Activated T-helper 2 cell treated with anti-CD3 and anti-CD28 coated beads, Interferon-gamma antibody, Interleukin-2, Interleukin-4, amounts not matched to agents 10 μg/mL and 5 μg/mL and 100 μg/mL, durations not matched to agents 14 hours and 24 hours and 36 hours (primary cell): ENCODE measurements at regions not wholly inside any gene's neighbourhood (a gene's known extent, or its start where the extent isn't known, plus 50 kb on each side); places are given as distances from the start of the nearest gene placed in this dataset.

ENCODE experiments used
- DNase-seq: peaks from one replicate; pipeline ENCODE4 v3.0.0; 2021; ENCODE audit warnings: low spot score
- H3K27ac Mint-ChIP-seq: one replicate; pipeline ENCODE4 v1.8.0; 2021; ENCODE audit warnings: mixed read lengths
- H3K27me3 Mint-ChIP-seq: one replicate; pipeline ENCODE4 v1.8.0; 2021; ENCODE audit warnings: low read depth, mixed read lengths
- H3K36me3 Mint-ChIP-seq: one replicate; pipeline ENCODE4 v1.8.0; 2021; ENCODE audit warnings: low read depth, mixed read lengths
- H3K4me1 Mint-ChIP-seq: one replicate; pipeline ENCODE4 v1.8.0; 2021; ENCODE audit warnings: low read depth, mixed read lengths
- H3K4me3 Mint-ChIP-seq: one replicate; pipeline ENCODE4 v1.8.0; 2021; ENCODE audit warnings: low read depth, mild to moderate bottlenecking, moderate library complexity, mixed read lengths
- H3K9me3 Mint-ChIP-seq: one replicate; pipeline ENCODE4 v1.8.0; 2021; ENCODE audit warnings: mixed read lengths
- intact Hi-C: fragments of 100-400 bp; cut with micrococcal nuclease; formaldehyde crosslinking; loops from one replicate; pipeline ENCODE4 v1.15.1; 2023

- no peaks in the 10 kb centered on the region for H3K4me1 Mint-ChIP-seq
- no peak for DNase-seq
- no peaks in the 10 kb centered on the region for H3K9me3 Mint-ChIP-seq
- H3K36me3 Mint-ChIP-seq = no peaks in the 10 kb centered on the region
- H3K4me3 Mint-ChIP-seq = no peak overlapping the region
- no peak overlapping the region for H3K27ac Mint-ChIP-seq
- intact Hi-C loops = no loop called here
- H3K27me3 Mint-ChIP-seq = no peaks in the 10 kb centered on the region
These were observed 499.0 kb downstream of the CPS1 start for GRCh38 chr2:211055438-211055837.

GRCh38 chr2:211061612-211062296 lies 505.4 kb downstream of the CPS1 start:
- no peaks in the 10 kb centered on the region for H3K4me1 Mint-ChIP-seq
- DNase-seq = no peak
- H3K36me3 Mint-ChIP-seq = no peaks in the 10 kb centered on the region
- H3K4me3 Mint-ChIP-seq = no peak overlapping the region
- H3K27ac Mint-ChIP-seq = no peak overlapping the region
- H3K9me3 Mint-ChIP-seq = no peaks in the 10 kb centered on the region
- H3K27me3 Mint-ChIP-seq = no peaks in the 10 kb centered on the region
- intact Hi-C loops = no loop called here

GRCh38 chr2:211062297-211062612 lies 505.9 kb downstream of the CPS1 start:
- no peaks in the 10 kb centered on the region for H3K27me3 Mint-ChIP-seq
- no peak overlapping the region for H3K4me3 Mint-ChIP-seq
- H3K27ac Mint-ChIP-seq = no peak overlapping the region
- no peaks in the 10 kb centered on the region for H3K36me3 Mint-ChIP-seq
- no peak for DNase-seq
- intact Hi-C loops = no loop called here
- H3K4me1 Mint-ChIP-seq = no peaks in the 10 kb centered on the region
- no peaks in the 10 kb centered on the region for H3K9me3 Mint-ChIP-seq

GRCh38 chr2:211067029-211067428 lies 510.6 kb downstream of the CPS1 start:
- intact Hi-C loops = no loop called here
- Mint-ChIP-seq H3K27me3 (no peaks in the 10 kb centered on the region), H3K27ac (no peak overlapping the region), H3K4me1 (no peaks in the 10 kb centered on the region), H3K4me3 (no peak overlapping the region), H3K9me3 (no peaks in the 10 kb centered on the region), H3K36me3 (no peaks in the 10 kb centered on the region)
- no peak for DNase-seq

GRCh38 chr2:211068108-211068780 lies 511.8 kb downstream of the CPS1 start:
- Mint-ChIP-seq H3K36me3 (no peaks in the 10 kb centered on the region), H3K4me3 (no peak overlapping the region), H3K4me1 (no peaks in the 10 kb centered on the region), H3K9me3 (no peaks in the 10 kb centered on the region), H3K27me3 (no peaks in the 10 kb centered on the region), H3K27ac (no peak overlapping the region)
- DNase-seq = no peak
- intact Hi-C loops = no loop called here

- no peaks in the 10 kb centered on the region for H3K36me3 Mint-ChIP-seq
- no peak for DNase-seq
- intact Hi-C loops = no loop called here
- H3K27me3 Mint-ChIP-seq = no peaks in the 10 kb centered on the region
- no peaks in the 10 kb centered on the region for H3K4me1 Mint-ChIP-seq
- H3K4me3 Mint-ChIP-seq = no peak overlapping the region
- no peaks in the 10 kb centered on the region for H3K9me3 Mint-ChIP-seq
- no peak overlapping the region for H3K27ac Mint-ChIP-seq
These were observed 514.1 kb downstream of the CPS1 start for GRCh38 chr2:211070547-211070946.

GRCh38 chr2:211077216-211077767 lies 520.9 kb downstream of the CPS1 start:
- intact Hi-C loops = no loop called here
- no peaks in the 10 kb centered on the region for H3K9me3 Mint-ChIP-seq
- no peak for DNase-seq
- no peaks in the 10 kb centered on the region for H3K36me3 Mint-ChIP-seq
- H3K27me3 Mint-ChIP-seq = no peaks in the 10 kb centered on the region
- H3K4me3 Mint-ChIP-seq = no peak overlapping the region
- H3K4me1 Mint-ChIP-seq = no peaks in the 10 kb centered on the region
- no peak overlapping the region for H3K27ac Mint-ChIP-seq

GRCh38 chr2:211084352-211084751 lies 528.0 kb downstream of the CPS1 start:
- Mint-ChIP-seq H3K27ac (no peak overlapping the region), H3K9me3 (no peaks in the 10 kb centered on the region), H3K27me3 (no peaks in the 10 kb centered on the region), H3K4me1 (no peaks in the 10 kb centered on the region), H3K4me3 (no peak overlapping the region), H3K36me3 (no peaks in the 10 kb centered on the region)
- DNase-seq = no peak
- intact Hi-C loops = no loop called here

GRCh38 chr2:211085056-211085680 lies 528.8 kb downstream of the CPS1 start:
- no peaks in the 10 kb centered on the region for H3K27me3 Mint-ChIP-seq
- H3K4me3 Mint-ChIP-seq = no peak overlapping the region
- no peak for DNase-seq
- H3K9me3 Mint-ChIP-seq = no peaks in the 10 kb centered on the region
- no peaks in the 10 kb centered on the region for H3K4me1 Mint-ChIP-seq
- H3K27ac Mint-ChIP-seq = no peak overlapping the region
- H3K36me3 Mint-ChIP-seq = no peaks in the 10 kb centered on the region
- intact Hi-C loops = loop anchor here (5.0 kb wide), 1 partner anchor 72 kb away; no protein-coding TSS in a partner anchor

GRCh38 chr2:211086049-211086448 lies 529.6 kb downstream of the CPS1 start:
- DNase-seq = no peak
- H3K36me3 Mint-ChIP-seq = no peaks in the 10 kb centered on the region
- no peaks in the 10 kb centered on the region for H3K4me1 Mint-ChIP-seq
- H3K27ac Mint-ChIP-seq = no peak overlapping the region
- no peaks in the 10 kb centered on the region for H3K27me3 Mint-ChIP-seq
- H3K9me3 Mint-ChIP-seq = no peaks in the 10 kb centered on the region
- no peak overlapping the region for H3K4me3 Mint-ChIP-seq
- intact Hi-C loops = loop anchor here (5.0 kb wide), 1 partner anchor 71 kb away; no protein-coding TSS in a partner anchor

- intact Hi-C loops = loop anchor here (5.0 kb wide), 1 partner anchor 68 kb away; no protein-coding TSS in a partner anchor
- H3K9me3 Mint-ChIP-seq = no peaks in the 10 kb centered on the region
These were observed 532.7 kb downstream of the CPS1 start for GRCh38 chr2:211089127-211089526.

GRCh38 chr2:211093743-211094303 lies 537.4 kb downstream of the CPS1 start:
- no peak overlapping the region for H3K4me3 Mint-ChIP-seq
- H3K27me3 Mint-ChIP-seq = no peaks in the 10 kb centered on the region
- no peaks in the 10 kb centered on the region for H3K4me1 Mint-ChIP-seq
- no peaks in the 10 kb centered on the region for H3K36me3 Mint-ChIP-seq
- no peaks in the 10 kb centered on the region for H3K9me3 Mint-ChIP-seq
- H3K27ac Mint-ChIP-seq = no peak overlapping the region
- intact Hi-C loops = no loop called here
- no peak for DNase-seq

More at GRCh38 chr2:211089127-211089526, 532.7 kb downstream of the CPS1 start:
- Mint-ChIP-seq H3K27me3 (no peaks in the 10 kb centered on the region), H3K4me1 (no peaks in the 10 kb centered on the region), H3K4me3 (no peak overlapping the region), H3K36me3 (no peaks in the 10 kb centered on the region), H3K27ac (no peak overlapping the region)
- no peak for DNase-seq

GRCh38 chr2:211103989-211104388 lies 547.6 kb downstream of the CPS1 start:
- no peaks in the 10 kb centered on the region for H3K4me1 Mint-ChIP-seq
- no peak overlapping the region for H3K27ac Mint-ChIP-seq
- H3K9me3 Mint-ChIP-seq = no peaks in the 10 kb centered on the region
- H3K27me3 Mint-ChIP-seq = no peaks in the 10 kb centered on the region
- H3K4me3 Mint-ChIP-seq = no peak overlapping the region
- intact Hi-C loops = no loop called here
- H3K36me3 Mint-ChIP-seq = no peaks in the 10 kb centered on the region
- DNase-seq = no peak
